ENCODE measurements at regions not wholly inside any gene's neighbourhood (a gene's known extent, or its start where the extent isn't known, plus 50 kb on each side); places are given as distances from the start of the nearest gene placed in this dataset.

DNA sequence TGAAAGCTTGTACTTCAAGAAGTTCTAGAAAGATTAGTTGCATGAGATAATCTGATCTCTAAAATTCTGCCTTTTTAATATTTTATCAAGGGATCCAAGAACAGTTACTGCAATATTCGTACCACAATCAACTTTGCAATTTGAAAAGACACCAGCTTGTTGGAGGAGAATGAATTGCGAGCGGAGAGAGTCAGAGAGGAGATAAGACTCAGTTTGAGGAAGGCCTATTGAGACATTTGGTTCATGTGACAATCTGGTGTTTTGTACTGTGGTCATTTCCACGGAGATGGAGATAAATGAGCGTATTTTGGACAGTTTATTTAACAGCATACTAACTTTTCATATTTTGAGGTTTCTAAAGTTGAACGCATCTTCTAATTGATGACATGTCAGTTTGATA lies 1276.0 kb downstream of the EFNB2 start:
- TF ChIP-seq, protein P1, sequence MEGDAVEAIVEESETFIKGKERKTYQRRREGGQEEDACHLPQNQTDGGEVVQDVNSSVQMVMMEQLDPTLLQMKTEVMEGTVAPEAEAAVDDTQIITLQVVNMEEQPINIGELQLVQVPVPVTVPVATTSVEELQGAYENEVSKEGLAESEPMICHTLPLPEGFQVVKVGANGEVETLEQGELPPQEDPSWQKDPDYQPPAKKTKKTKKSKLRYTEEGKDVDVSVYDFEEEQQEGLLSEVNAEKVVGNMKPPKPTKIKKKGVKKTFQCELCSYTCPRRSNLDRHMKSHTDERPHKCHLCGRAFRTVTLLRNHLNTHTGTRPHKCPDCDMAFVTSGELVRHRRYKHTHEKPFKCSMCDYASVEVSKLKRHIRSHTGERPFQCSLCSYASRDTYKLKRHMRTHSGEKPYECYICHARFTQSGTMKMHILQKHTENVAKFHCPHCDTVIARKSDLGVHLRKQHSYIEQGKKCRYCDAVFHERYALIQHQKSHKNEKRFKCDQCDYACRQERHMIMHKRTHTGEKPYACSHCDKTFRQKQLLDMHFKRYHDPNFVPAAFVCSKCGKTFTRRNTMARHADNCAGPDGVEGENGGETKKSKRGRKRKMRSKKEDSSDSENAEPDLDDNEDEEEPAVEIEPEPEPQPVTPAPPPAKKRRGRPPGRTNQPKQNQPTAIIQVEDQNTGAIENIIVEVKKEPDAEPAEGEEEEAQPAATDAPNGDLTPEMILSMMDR (IDR thresholded peaks at IDR 0.05): no peak
- TF ChIP-seq POLR2A (IDR thresholded peaks at IDR 0.05): no peak
